KMS-11 (cell line): ENCODE measurements at regions not wholly inside any gene's neighbourhood (a gene's known extent, or its start where the extent isn't known, plus 50 kb on each side); places are given as distances from the start of the nearest gene placed in this dataset.

Experiments
- H2AFZ ChIP-seq: fragments of 200-600 bp; sonication (generic); 2 replicates; pipeline ENCODE4 v1.6.1; 2016; ENCODE audit warnings: antibody characterized with exemption, mixed run types, low read depth
- H3K27ac ChIP-seq: fragments of 200-600 bp; sonication (generic); 2 replicates; pipeline ENCODE4 v1.6.1; 2016; ENCODE audit warnings: mild to moderate bottlenecking, mixed run types
- H3K27me3 ChIP-seq: fragments of 200-600 bp; sonication (generic); 2 replicates; pipeline ENCODE4 v1.6.1; 2017; ENCODE audit warnings: mild to moderate bottlenecking, low read depth, mixed run types, moderate library complexity; ENCODE audit not compliant: insufficient read depth
- H3K36me3 ChIP-seq: fragments of 200-600 bp; sonication (generic); 2 replicates; pipeline ENCODE4 v1.6.1; 2017; ENCODE audit warnings: mild to moderate bottlenecking, mixed run types; ENCODE audit not compliant: insufficient read depth
- H3K4me1 ChIP-seq: fragments of 200-600 bp; sonication (generic); 2 replicates; pipeline ENCODE4 v1.6.1; 2016; ENCODE audit warnings: mild to moderate bottlenecking, low read depth, mixed run types; ENCODE audit not compliant: poor library complexity, severe bottlenecking
- H3K4me2 ChIP-seq: fragments of 200-600 bp; sonication (generic); 2 replicates; pipeline ENCODE4 v1.7.0; 2016; ENCODE audit warnings: mild to moderate bottlenecking, mixed run types
- H3K4me3 ChIP-seq: fragments of 200-600 bp; sonication (generic); IDR thresholded peaks from 2 replicates; pipeline ENCODE4 v1.6.1; 2017; ENCODE audit warnings: low read depth, low read length, mixed read lengths; ENCODE audit not compliant: insufficient read depth
- H3K79me2 ChIP-seq: fragments of 200-600 bp; sonication (generic); 2 replicates; pipeline ENCODE4 v1.6.1; 2016; ENCODE audit warnings: low read depth, mixed run types; ENCODE audit not compliant: insufficient read depth
- H3K9ac ChIP-seq: fragments of 200-600 bp; sonication (generic); 2 replicates; pipeline ENCODE4 v1.6.1; 2016; ENCODE audit warnings: mild to moderate bottlenecking, mixed run types
- H4K20me1 ChIP-seq: fragments of 200-600 bp; sonication (generic); 2 replicates; pipeline ENCODE4 v1.6.1; 2016; ENCODE audit warnings: mild to moderate bottlenecking, mixed run types; ENCODE audit not compliant: insufficient read depth
- TF ChIP-seq, protein P1 (sequence below): fragments of 200-600 bp; sonication (generic); conservative IDR thresholded peaks from 2 replicates; pipeline ENCODE4 v1.6.1; 2017; ENCODE audit warnings: low read depth, mild to moderate bottlenecking, antibody characterized with exemption, low read length, moderate library complexity, mixed read lengths

DNA sequence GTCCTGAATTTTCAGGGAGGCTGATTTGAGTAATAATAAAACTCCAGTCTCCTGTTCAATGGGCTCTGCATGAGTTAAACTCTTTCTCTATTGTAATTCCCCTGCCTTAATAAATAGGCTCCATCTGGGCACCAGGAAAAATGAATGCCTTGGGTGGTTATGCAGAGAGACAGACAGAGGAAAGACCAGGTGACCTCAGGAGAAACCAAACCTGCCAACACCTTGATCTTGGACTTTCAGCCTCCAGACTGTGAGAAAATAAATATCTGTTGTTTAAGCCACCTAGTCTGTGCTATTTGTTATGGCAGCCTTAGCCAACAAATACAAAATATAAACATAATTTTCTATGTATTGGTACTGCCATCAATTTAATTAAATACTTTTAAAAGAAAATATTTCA lies 64.8 kb upstream of the RAP2B start:
- Histone ChIP-seq H2AFZ (no peak overlapping the region), H3K4me2 (no peak overlapping the region), H3K9ac (no peak overlapping the region), H3K36me3 (no peaks in the 10 kb centered on the region), H3K4me1 (peaks cover 27% of the 10 kb centered on the region), H4K20me1 (no peaks in the 10 kb centered on the region), H3K79me2 (no peaks in the 10 kb centered on the region), H3K4me3 (no peak overlapping the region), H3K27ac (no peak overlapping the region), H3K27me3 (no peaks in the 10 kb centered on the region)
- TF ChIP-seq, protein P1, sequence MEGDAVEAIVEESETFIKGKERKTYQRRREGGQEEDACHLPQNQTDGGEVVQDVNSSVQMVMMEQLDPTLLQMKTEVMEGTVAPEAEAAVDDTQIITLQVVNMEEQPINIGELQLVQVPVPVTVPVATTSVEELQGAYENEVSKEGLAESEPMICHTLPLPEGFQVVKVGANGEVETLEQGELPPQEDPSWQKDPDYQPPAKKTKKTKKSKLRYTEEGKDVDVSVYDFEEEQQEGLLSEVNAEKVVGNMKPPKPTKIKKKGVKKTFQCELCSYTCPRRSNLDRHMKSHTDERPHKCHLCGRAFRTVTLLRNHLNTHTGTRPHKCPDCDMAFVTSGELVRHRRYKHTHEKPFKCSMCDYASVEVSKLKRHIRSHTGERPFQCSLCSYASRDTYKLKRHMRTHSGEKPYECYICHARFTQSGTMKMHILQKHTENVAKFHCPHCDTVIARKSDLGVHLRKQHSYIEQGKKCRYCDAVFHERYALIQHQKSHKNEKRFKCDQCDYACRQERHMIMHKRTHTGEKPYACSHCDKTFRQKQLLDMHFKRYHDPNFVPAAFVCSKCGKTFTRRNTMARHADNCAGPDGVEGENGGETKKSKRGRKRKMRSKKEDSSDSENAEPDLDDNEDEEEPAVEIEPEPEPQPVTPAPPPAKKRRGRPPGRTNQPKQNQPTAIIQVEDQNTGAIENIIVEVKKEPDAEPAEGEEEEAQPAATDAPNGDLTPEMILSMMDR: no peak

DNA sequence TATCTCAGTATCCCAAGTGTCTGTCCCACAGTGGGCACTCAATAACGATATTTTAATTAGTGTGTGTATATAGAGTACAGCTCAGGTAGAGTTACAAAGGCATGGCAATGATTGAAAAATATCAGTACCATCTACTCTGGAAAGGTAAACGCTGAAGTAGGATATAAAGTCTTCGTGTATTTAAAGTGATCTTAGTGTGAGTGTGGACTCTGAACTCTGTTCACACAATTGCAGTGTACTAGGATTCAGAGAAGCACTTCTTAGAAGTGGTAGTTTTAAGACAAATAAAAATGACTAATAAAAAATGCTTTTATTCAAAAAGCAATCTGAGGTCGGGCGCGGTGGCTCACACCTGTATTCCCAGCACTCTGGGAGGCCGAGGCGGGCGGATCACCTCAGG lies 62.9 kb upstream of the RAP2B start:
- Histone ChIP-seq H3K9ac (no peak overlapping the region), H3K27ac (no peak overlapping the region), H3K36me3 (no peaks in the 10 kb centered on the region), H4K20me1 (no peaks in the 10 kb centered on the region), H3K79me2 (no peaks in the 10 kb centered on the region), H3K4me3 (no peak overlapping the region), H2AFZ (no peak overlapping the region), H3K27me3 (no peaks in the 10 kb centered on the region), H3K4me2 (no peak overlapping the region), H3K4me1 (peaks cover 8% of the 10 kb centered on the region)
- TF ChIP-seq, protein P1: no peak

DNA sequence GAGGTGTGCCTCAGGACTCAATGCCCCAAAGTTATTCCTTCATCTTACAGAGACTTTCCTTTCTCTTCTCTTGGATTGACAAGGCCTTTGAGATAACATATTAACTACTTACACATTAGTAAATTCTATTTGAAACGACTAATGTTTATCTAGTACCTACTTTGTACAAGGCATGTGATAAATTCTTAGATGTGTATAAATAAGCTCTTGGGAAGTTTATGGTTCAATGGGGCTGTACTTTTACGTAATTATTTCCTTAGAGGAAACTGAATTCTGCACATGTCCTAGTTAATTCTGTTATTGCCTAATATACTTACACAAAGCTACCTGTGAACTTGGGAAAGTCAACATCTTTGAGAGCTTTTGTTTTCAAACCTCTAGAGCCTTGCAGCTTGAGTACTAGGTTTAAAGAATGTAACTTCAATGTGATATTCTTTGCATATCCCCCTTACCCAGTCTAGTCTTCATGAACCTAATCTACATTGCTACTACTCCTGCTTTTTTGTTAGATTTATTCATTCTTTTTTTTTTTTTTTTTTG lies 58.5 kb upstream of the RAP2B start:
- Histone ChIP-seq H3K4me1 (no peaks in the 10 kb centered on the region), H3K27ac (no peak overlapping the region), H2AFZ (no peak overlapping the region), H4K20me1 (no peaks in the 10 kb centered on the region), H3K36me3 (no peaks in the 10 kb centered on the region), H3K4me2 (no peak overlapping the region), H3K4me3 (no peak overlapping the region), H3K27me3 (no peaks in the 10 kb centered on the region), H3K79me2 (no peaks in the 10 kb centered on the region), H3K9ac (no peak overlapping the region)
- TF ChIP-seq, protein P1: no peak

DNA sequence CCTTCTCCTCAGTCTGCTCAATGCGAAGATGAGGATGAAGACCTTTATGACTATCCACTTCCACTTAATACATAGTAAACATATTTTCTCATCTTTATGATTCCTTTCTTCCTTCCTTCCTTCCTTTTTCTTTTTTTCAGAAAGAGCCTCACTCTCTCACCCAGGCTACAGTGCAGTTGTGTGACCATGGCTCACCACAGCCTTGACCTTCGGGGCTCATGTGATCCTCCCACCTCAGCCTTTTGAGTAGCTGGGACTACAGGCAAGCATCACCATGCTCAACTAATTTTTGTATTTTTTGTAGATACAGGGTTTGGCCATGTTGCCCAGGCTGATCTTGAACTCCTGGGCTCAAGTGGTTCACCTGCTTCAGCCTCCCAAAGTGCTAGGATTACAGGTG lies 52.0 kb upstream of the RAP2B start:
- H3K79me2 ChIP-seq: no peaks in the 10 kb centered on the region
- no peaks in the 10 kb centered on the region for H4K20me1 ChIP-seq
- TF ChIP-seq, protein P1: no peak
- no peak overlapping the region for H3K4me3 ChIP-seq
- no peaks in the 10 kb centered on the region for H3K27me3 ChIP-seq
- H3K9ac ChIP-seq: no peak overlapping the region
- no peak overlapping the region for H2AFZ ChIP-seq
- H3K36me3 ChIP-seq: no peaks in the 10 kb centered on the region
- H3K4me2 ChIP-seq: no peak overlapping the region
- H3K27ac ChIP-seq: no peak overlapping the region
- no peaks in the 10 kb centered on the region for H3K4me1 ChIP-seq
